ENCODE measurements at regions not wholly inside any gene's neighbourhood (a gene's known extent, or its start where the extent isn't known, plus 50 kb on each side); places are given as distances from the start of the nearest gene placed in this dataset.

DNA sequence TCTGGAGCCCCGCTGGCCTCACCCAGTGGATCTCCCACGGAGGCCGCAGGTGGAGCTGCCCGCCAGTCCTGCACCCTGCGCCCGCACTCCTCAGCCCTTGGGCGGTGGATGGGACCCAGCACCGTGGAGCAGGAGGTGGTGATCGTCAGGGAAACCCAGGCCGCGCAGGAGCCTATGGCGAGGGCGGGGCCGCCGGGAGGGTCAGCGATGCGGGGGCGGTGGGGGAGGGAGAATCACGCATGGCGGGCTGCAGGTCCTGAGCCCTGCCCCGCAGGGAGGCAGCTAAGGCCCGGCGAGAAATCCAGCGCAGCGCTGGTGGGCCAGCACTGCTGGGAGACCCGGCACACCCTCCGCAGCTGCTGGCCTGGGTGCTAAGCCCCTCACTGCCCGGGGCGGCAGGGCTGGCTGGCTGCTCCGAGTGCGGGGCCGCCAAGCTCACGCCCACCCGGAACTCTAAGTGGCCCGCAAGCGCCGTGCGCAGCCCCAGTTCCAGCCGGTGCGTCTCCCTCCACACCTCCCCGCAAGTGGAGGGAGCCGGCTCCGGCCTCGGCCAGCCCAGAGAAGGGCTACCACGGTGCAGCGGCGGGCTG lies 524.8 kb upstream of the TPK1 start:
- H3K9me3 ChIP-seq (replicated peaks; ENCODE audit: control insufficient read depth, insufficient read depth, low read length) = no peaks in the 10 kb centered on the region
- no peaks in the 10 kb centered on the region for H3K79me2 ChIP-seq (ENCODE audit: control insufficient read depth, insufficient read depth, low read length)
- intact Hi-C loops (cut with micrococcal nuclease; ENCODE audit: unreplicated experiment) = no loop called here
- no peak for DNase-seq (ENCODE audit: low read depth, low spot score)
- no TSS peak for BruUV-seq (replicated peaks)
- ATAC-seq = no peak
- no peak overlapping the region for H2AFZ ChIP-seq (ENCODE audit: control insufficient read depth, low read depth, low read length)
- 76% methylated on average over 19 of the region's 47 CpGs for WGBS (ENCODE audit: insufficient coverage, insufficient replicate concordance, low lambda C conversion rate, missing lambda C conversion rate)
- no peak overlapping the region for H3K9ac ChIP-seq (ENCODE audit: control insufficient read depth, insufficient read depth, low read length)
- no peaks in the 10 kb centered on the region for H4K20me1 ChIP-seq (ENCODE audit: control insufficient read depth, insufficient read depth)
- no peak for FAIRE-seq
- RAD21 ChIA-PET (ENCODE audit: unreplicated experiment) = no interaction called here
- no peaks in the 10 kb centered on the region for H3K27me3 ChIP-seq (replicated peaks in 1 of 2; ENCODE audit: control insufficient read depth in 2 of 2, insufficient read depth in 2 of 2, low read length in 1 of 2)
- in situ Hi-C loops (cut with MboI) = no loop called here
- no peaks in the 10 kb centered on the region for H3K4me1 ChIP-seq (ENCODE audit: control insufficient read depth, insufficient read depth, low read length)
- SMC1A ChIA-PET (ENCODE audit: uncharacterized antibody, unreplicated experiment) = no interaction called here
- H3K36me3 ChIP-seq (ENCODE audit: control insufficient read depth in 2 of 2, insufficient read depth in 2 of 2, low read length in 1 of 2) = no peaks in the 10 kb centered on the region
- TF ChIP-seq CBFB (IDR thresholded peaks at IDR 0.05; ENCODE audit: low read depth) (no peak), SMAD1 (IDR thresholded peaks at IDR 0.05; ENCODE audit: low read depth, partially characterized antibody) (no peak), KDM1A (IDR thresholded peaks at IDR 0.05; ENCODE audit: borderline replicate concordance) (no peak), MEF2B (IDR thresholded peaks at IDR 0.05; ENCODE audit: partially characterized antibody, poor library complexity, severe bottlenecking) (no peak), BRCA1 (IDR thresholded peaks at IDR 0.05; ENCODE audit: low read depth, low read length) (no peak), BMI1 (IDR thresholded peaks at IDR 0.05; ENCODE audit: borderline replicate concordance) (no peak), MYC (IDR thresholded peaks at IDR 0.05; ENCODE audit: insufficient read depth, insufficient read length, insufficient replicate concordance, low read length, severe bottlenecking) (no peak), FOXM1 (IDR thresholded peaks at IDR 0.05; ENCODE audit: low read depth, low read length) (no peak)
- TF ChIP-seq, protein P1, sequence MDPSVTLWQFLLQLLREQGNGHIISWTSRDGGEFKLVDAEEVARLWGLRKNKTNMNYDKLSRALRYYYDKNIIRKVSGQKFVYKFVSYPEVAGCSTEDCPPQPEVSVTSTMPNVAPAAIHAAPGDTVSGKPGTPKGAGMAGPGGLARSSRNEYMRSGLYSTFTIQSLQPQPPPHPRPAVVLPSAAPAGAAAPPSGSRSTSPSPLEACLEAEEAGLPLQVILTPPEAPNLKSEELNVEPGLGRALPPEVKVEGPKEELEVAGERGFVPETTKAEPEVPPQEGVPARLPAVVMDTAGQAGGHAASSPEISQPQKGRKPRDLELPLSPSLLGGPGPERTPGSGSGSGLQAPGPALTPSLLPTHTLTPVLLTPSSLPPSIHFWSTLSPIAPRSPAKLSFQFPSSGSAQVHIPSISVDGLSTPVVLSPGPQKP (IDR thresholded peaks at IDR 0.05; ENCODE audit: low read depth, low read length) = no peak
- TF ChIP-seq, protein P2, sequence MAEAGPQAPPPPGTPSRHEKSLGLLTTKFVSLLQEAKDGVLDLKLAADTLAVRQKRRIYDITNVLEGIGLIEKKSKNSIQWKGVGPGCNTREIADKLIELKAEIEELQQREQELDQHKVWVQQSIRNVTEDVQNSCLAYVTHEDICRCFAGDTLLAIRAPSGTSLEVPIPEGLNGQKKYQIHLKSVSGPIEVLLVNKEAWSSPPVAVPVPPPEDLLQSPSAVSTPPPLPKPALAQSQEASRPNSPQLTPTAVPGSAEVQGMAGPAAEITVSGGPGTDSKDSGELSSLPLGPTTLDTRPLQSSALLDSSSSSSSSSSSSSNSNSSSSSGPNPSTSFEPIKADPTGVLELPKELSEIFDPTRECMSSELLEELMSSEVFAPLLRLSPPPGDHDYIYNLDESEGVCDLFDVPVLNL (IDR thresholded peaks at IDR 0.05; ENCODE audit: low read depth, low read length) = no peak
- TF ChIP-seq, protein P3, sequence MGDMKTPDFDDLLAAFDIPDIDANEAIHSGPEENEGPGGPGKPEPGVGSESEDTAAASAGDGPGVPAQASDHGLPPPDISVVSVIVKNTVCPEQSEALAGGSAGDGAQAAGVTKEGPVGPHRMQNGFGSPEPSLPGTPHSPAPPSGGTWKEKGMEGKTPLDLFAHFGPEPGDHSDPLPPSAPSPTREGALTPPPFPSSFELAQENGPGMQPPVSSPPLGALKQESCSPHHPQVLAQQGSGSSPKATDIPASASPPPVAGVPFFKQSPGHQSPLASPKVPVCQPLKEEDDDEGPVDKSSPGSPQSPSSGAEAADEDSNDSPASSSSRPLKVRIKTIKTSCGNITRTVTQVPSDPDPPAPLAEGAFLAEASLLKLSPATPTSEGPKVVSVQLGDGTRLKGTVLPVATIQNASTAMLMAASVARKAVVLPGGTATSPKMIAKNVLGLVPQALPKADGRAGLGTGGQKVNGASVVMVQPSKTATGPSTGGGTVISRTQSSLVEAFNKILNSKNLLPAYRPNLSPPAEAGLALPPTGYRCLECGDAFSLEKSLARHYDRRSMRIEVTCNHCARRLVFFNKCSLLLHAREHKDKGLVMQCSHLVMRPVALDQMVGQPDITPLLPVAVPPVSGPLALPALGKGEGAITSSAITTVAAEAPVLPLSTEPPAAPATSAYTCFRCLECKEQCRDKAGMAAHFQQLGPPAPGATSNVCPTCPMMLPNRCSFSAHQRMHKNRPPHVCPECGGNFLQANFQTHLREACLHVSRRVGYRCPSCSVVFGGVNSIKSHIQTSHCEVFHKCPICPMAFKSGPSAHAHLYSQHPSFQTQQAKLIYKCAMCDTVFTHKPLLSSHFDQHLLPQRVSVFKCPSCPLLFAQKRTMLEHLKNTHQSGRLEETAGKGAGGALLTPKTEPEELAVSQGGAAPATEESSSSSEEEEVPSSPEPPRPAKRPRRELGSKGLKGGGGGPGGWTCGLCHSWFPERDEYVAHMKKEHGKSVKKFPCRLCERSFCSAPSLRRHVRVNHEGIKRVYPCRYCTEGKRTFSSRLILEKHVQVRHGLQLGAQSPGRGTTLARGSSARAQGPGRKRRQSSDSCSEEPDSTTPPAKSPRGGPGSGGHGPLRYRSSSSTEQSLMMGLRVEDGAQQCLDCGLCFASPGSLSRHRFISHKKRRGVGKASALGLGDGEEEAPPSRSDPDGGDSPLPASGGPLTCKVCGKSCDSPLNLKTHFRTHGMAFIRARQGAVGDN (IDR thresholded peaks at IDR 0.05) = no peak
- no peak overlapping the region for H3K27ac ChIP-seq (ENCODE audit: control insufficient read depth, insufficient read depth)
- H3K4me3 ChIP-seq = no peak overlapping the region
- POLR2A ChIA-PET = no interaction called here
- no peak overlapping the region for H3K4me2 ChIP-seq (ENCODE audit: control insufficient read depth, insufficient read depth)
- CTCF ChIA-PET = no interaction called here
